ENCODE measurements at regions not wholly inside any gene's neighbourhood (a gene's known extent, or its start where the extent isn't known, plus 50 kb on each side); places are given as distances from the start of the nearest gene placed in this dataset.

DNA sequence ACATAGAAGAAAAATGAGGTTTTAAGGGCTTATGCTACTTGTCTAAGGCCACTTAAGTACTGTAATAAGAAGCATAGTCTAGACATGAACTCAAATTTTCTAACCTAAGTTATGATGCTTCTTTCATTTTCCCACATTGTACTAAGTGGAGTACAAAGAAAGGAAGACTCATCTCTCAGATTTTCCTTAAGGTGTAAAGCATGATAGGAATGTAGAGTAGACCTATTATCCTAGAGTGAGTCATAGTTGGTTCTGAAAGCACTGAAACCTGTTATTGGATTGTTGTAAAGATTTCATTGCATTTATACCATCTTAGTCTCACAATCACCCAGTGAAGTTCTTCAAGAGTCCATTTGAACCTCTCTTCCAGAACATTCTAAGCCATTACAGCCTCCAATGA lies 343.8 kb downstream of the TOX3 start:
- TF ChIP-seq CTCF (IDR thresholded peaks at IDR 0.05 in 8 of 11, conservative IDR thresholded peaks at IDR 0.05 in 3 of 11) (no peak), POLR2AphosphoS5 (IDR thresholded peaks at IDR 0.05) (no peak), POLR2A (IDR thresholded peaks at IDR 0.05) (no peak)
- intact Hi-C loops (cut with DNase I; ENCODE audit: low total_unique reads) = no loop called here
- Histone ChIP-seq H3K9me3 (no peaks in the 10 kb centered on the region), H3K27ac (no peak overlapping the region), H3K4me1 (no peaks in the 10 kb centered on the region), H3K27me3 (replicated peaks in 1 of 7) (peaks cover 0 to 3% (median 0%) of the 10 kb centered on the region in 7 donors), H3K4me3 (no peak overlapping the region), H3K36me3 (no peaks in the 10 kb centered on the region)
- no peak for DNase-seq

DNA sequence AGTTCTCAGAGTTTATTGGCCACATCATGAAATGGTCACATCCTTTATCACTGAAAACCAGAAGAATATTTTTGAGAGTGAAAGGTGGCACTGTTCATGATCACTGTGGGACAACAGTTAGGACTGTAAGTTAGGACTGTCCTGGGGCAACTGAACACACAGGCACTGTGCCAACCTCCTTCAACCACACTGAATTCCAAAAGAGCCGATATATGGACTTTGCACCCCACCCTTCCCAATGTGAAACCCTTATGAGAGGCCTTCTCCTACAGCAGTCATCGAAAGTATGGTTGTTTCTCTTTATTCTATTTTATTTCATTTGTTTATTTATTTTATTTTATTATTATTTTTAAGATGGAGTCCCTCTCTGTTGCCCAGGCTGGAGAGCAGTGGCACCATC lies 353.5 kb downstream of the TOX3 start:
- DNase-seq = no peak
- 75 to 88% (median 85%) methylated on average over 2 of the region's 2 CpGs for WGBS, 5 donors
- Histone ChIP-seq H3K4me3 (no peak overlapping the region), H3K36me3 (no peaks in the 10 kb centered on the region), H3K27me3 (replicated peaks in 1 of 7) (peaks cover 0 to 3% (median 0%) of the 10 kb centered on the region in 7 donors), H3K4me1 (no peaks in the 10 kb centered on the region), H3K27ac (no peak overlapping the region), H3K9me3 (no peaks in the 10 kb centered on the region)
- intact Hi-C loops (cut with DNase I; ENCODE audit: low total_unique reads) = loop anchor here (10.0 kb wide), 1 partner anchor 721 kb away; no protein-coding TSS in a partner anchor
- no peak for TF ChIP-seq POLR2AphosphoS5 (IDR thresholded peaks at IDR 0.05)
- no peak for TF ChIP-seq CTCF (IDR thresholded peaks at IDR 0.05 in 8 of 11, conservative IDR thresholded peaks at IDR 0.05 in 3 of 11)
- no peak for TF ChIP-seq POLR2A (IDR thresholded peaks at IDR 0.05)

- Histone ChIP-seq H3K4me1 (no peaks in the 10 kb centered on the region), H3K9me3 (no peaks in the 10 kb centered on the region), H3K27ac (no peak overlapping the region), H3K36me3 (no peaks in the 10 kb centered on the region), H3K27me3 (replicated peaks in 1 of 7) (no peaks in the 10 kb centered on the region), H3K4me3 (no peak overlapping the region)
- WGBS, 5 donors = 52 to 59% (median 58%) methylated on average over 7 of the region's 7 CpGs
- intact Hi-C loops (cut with DNase I; ENCODE audit: low total_unique reads) = loop anchor here (10.0 kb wide), 1 partner anchor 723 kb away; no protein-coding TSS in a partner anchor
- no peak for TF ChIP-seq POLR2AphosphoS5 (IDR thresholded peaks at IDR 0.05)
- TF ChIP-seq CTCF (IDR thresholded peaks at IDR 0.05 in 8 of 11, conservative IDR thresholded peaks at IDR 0.05 in 3 of 11) = peak; percentile 59 to 87 (median 82)
- DNase-seq = peak; percentile 74
Measured at GRCh38 chr16:52191531-52192134, 355.3 kb downstream of the TOX3 start.

DNA sequence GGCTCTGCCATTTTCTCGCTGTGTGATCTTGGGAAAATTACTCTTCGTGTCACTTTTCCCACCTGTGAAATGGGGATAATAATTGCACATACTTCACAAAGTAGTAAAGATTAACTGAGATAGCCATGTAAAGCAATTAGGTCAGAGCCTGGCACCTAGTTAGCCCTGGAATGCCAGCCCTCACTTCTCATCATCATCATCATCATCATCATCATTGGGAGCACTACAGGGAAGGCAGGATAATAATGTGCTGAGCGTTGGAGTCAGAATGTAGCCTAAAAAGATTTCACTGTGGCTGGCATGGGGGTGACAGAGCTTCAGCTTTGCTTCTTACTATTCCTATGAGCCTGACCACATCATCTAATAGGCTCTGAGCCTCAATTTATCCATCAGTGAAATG lies 362.6 kb downstream of the TOX3 start:
- DNase-seq = no peak
- Histone ChIP-seq H3K4me1 (no peaks in the 10 kb centered on the region), H3K27me3 (replicated peaks in 1 of 7) (no peaks in the 10 kb centered on the region), H3K4me3 (no peak overlapping the region), H3K36me3 (no peaks in the 10 kb centered on the region), H3K9me3 (peaks cover 0 to 4% (median 0%) of the 10 kb centered on the region in 8 donors), H3K27ac (no peak overlapping the region)
- whole genome bisulfite sequencing, 5 donors = 64 to 84% (median 74%) methylated on average over 3 of the region's 3 CpGs
- no peak for TF ChIP-seq POLR2A (IDR thresholded peaks at IDR 0.05)
- intact Hi-C loops (cut with DNase I; ENCODE audit: low total_unique reads) = no loop called here

DNA sequence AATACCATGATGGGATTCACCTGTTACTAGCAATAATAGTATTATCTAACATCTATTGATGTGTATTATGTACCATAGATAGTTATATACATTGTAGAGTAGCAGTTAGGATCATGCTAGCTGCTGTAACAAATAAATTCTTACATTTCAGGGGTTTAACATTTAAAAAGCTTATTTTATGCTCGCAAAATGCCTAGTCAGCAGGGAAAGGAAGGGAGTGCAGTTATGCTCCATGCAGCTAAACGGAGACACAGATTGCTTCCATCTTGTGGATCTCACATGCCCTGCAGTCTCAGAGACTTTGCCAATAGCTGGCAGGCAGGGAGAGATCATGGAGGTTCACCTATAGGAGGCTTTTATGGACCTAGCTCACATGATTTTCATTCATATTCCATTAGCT lies 364.1 kb downstream of the TOX3 start:
- intact Hi-C loops (cut with DNase I; ENCODE audit: low total_unique reads) = no loop called here
- Histone ChIP-seq H3K9me3 (peaks cover 0 to 4% (median 0%) of the 10 kb centered on the region in 8 donors), H3K27ac (no peak overlapping the region), H3K4me1 (no peaks in the 10 kb centered on the region), H3K36me3 (no peaks in the 10 kb centered on the region), H3K4me3 (no peak overlapping the region), H3K27me3 (replicated peaks in 1 of 7) (no peaks in the 10 kb centered on the region)
- 74 to 89% (median 82%) methylated on average over 2 of the region's 2 CpGs for WGBS, 5 donors
- TF ChIP-seq CTCF (IDR thresholded peaks at IDR 0.05 in 8 of 11, conservative IDR thresholded peaks at IDR 0.05 in 3 of 11) = no peak
- no peak for TF ChIP-seq POLR2AphosphoS5 (IDR thresholded peaks at IDR 0.05)
- no peak for TF ChIP-seq POLR2A (IDR thresholded peaks at IDR 0.05)
- no peak for DNase-seq
